ENCODE measurements at regions not wholly inside any gene's neighbourhood (a gene's known extent, or its start where the extent isn't known, plus 50 kb on each side); places are given as distances from the start of the nearest gene placed in this dataset.

DNA sequence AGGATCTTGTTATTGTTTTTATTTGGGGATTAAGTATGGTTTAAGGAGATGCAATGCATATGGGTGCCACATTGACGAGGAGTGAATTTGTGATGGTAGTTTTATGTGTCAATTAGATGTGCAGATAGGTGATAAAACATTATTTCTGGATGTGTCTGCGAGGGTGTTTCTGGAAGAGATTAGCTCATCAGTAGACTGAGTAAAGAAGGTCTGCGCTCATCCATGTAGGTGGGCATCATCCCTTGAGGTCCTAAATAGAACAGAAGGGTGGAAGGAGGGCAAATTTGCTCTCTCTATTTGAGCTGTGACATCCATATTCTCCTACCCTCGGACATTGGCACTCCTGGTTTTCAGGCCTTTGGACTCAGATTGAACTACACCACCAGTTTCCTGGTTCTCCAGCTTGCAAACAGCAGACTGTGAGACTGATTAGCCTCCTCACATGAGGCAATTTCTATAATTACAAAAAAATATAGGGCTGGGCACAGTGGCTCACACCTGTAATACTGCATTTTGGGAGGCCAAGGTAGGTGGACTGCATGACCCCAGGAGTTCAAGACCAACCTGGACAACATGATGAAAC lies 118.2 kb upstream of the ZNF678 start:
- H3K4me3 ChIP-seq = no peak overlapping the region
- H3K27me3 ChIP-seq (replicated peaks; ENCODE audit: insufficient read depth) = no peaks in the 10 kb centered on the region
- DNase-seq (ENCODE audit: low spot score) (no peak), ATAC-seq (ENCODE audit: insufficient number of reproducible peaks, low FRiP score, low read depth) (no peak)
- no peaks in the 10 kb centered on the region for H3K36me3 ChIP-seq
- H3K4me1 ChIP-seq (ENCODE audit: control insufficient read depth in 1 of 2, low read depth in 2 of 2) = peaks cover 4 to 7% of the 10 kb centered on the region in 2 donors
- TF ChIP-seq, protein P1, sequence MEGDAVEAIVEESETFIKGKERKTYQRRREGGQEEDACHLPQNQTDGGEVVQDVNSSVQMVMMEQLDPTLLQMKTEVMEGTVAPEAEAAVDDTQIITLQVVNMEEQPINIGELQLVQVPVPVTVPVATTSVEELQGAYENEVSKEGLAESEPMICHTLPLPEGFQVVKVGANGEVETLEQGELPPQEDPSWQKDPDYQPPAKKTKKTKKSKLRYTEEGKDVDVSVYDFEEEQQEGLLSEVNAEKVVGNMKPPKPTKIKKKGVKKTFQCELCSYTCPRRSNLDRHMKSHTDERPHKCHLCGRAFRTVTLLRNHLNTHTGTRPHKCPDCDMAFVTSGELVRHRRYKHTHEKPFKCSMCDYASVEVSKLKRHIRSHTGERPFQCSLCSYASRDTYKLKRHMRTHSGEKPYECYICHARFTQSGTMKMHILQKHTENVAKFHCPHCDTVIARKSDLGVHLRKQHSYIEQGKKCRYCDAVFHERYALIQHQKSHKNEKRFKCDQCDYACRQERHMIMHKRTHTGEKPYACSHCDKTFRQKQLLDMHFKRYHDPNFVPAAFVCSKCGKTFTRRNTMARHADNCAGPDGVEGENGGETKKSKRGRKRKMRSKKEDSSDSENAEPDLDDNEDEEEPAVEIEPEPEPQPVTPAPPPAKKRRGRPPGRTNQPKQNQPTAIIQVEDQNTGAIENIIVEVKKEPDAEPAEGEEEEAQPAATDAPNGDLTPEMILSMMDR (IDR thresholded peaks at IDR 0.05) = no peak
- H3K9me3 ChIP-seq = no peaks in the 10 kb centered on the region
- H3K27ac ChIP-seq = no peak overlapping the region

DNA sequence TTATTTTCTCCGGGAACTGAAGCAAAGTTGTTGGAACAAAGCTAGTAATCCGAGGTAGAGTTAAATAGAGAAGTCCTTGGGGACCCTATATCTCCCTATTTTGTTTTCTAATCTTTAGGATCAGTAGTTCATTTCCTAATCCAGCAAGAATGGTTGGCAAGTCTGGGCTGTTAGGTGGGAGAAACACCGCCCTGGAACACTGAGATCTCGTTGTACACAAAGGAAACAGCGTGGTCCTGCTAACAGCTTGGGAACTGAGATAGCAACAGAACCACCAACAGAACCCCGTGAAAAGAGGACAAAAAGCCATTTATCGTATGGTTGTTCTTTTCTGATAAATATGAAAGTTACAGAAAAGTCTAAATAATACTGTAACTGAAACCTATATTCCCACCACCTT lies 121.9 kb upstream of the CDC42BPA start:
- TF ChIP-seq, protein P1 (IDR thresholded peaks at IDR 0.05) = no peak
- no peak for DNase-seq (ENCODE audit: low spot score)
- H3K4me1 ChIP-seq (ENCODE audit: control insufficient read depth in 1 of 2, low read depth in 2 of 2) = peaks cover 6 to 17% of the 10 kb centered on the region in 2 donors
- H3K27ac ChIP-seq = peak overlapping the region in 1 of 2 donors; percentile 56
- H3K4me3 ChIP-seq = no peak overlapping the region
- no peaks in the 10 kb centered on the region for H3K27me3 ChIP-seq (replicated peaks; ENCODE audit: insufficient read depth)
- no peaks in the 10 kb centered on the region for H3K9me3 ChIP-seq
- ATAC-seq (ENCODE audit: insufficient number of reproducible peaks, low FRiP score, low read depth) = no peak
- no peaks in the 10 kb centered on the region for H3K36me3 ChIP-seq

DNA sequence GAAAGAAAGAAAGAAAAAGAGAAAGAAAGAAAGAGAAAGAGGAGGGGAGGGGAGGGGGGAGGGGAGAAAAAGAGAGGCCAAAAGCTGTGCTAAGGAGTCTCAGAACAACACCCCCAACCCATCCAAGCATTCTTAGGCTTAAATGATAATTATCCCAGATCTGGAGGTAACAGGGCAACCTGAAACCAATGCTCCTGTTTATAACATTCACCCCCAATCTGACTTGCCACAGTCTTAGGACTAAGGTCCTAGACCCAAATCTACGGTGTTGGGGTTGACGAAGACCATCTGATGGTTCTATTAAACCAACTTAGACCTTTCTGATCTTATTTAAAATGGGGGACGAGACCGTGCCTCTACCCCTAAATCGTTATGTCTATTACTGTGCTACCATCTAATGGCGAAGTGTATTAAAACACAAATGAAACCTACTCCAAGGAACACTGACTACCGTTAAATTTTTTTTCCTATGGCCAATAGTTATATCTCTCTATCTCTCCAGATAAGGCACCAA lies 119.3 kb upstream of the CDC42BPA start:
- Histone ChIP-seq H3K9me3 (no peaks in the 10 kb centered on the region), H3K4me3 (peak overlapping the region; percentile 71), H3K27ac (no peak overlapping the region), H3K36me3 (no peaks in the 10 kb centered on the region), H3K4me1 (ENCODE audit: control insufficient read depth in 1 of 2, low read depth in 2 of 2) (peaks cover 6 to 17% of the 10 kb centered on the region in 2 donors), H3K27me3 (replicated peaks; ENCODE audit: insufficient read depth) (no peaks in the 10 kb centered on the region)
- TF ChIP-seq, protein P1 (IDR thresholded peaks at IDR 0.05) = peak; percentile 27
- DNase-seq (ENCODE audit: low spot score) (no peak), ATAC-seq (ENCODE audit: insufficient number of reproducible peaks, low FRiP score, low read depth) (peak; percentile 45)

DNA sequence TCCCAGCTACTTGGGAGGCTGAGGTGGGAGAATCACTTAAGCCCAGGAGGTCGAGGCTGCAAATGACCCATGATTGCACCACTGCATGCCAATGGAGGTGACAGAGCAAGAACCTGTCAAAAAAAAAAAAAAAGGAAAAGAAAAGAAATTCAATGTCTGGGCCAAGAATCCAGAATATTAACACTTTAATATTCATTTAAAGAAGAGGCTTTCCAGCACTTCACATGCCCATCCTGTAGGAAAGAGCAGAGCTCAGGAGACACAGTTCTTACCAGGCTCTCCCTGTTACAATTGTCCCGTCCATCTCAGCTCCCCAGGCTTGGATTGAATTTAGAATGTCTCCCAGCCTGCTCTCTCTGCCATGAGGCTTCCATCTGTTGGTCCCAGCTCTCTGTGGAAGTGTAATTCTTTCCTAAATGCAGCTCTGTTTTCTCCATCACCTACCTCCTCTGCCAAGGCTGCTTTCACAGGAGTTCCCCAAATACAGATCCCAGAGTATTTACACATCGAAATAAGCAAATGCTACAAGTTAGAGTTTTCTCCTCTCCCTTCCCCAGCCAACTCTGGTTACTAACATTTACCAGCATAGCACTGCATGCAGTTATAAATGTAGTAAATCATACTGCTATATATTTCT lies 116.6 kb upstream of the CDC42BPA start:
- no peak overlapping the region for H3K4me3 ChIP-seq
- no peak overlapping the region for H3K27ac ChIP-seq
- H3K4me1 ChIP-seq (ENCODE audit: control insufficient read depth in 1 of 2, low read depth in 2 of 2) = peaks cover 5 to 21% of the 10 kb centered on the region in 2 donors
- H3K27me3 ChIP-seq (replicated peaks; ENCODE audit: insufficient read depth) = no peaks in the 10 kb centered on the region
- H3K36me3 ChIP-seq = no peaks in the 10 kb centered on the region
- H3K9me3 ChIP-seq = no peaks in the 10 kb centered on the region
- TF ChIP-seq, protein P1 (IDR thresholded peaks at IDR 0.05) = no peak
- ATAC-seq (ENCODE audit: insufficient number of reproducible peaks, low FRiP score, low read depth) = no peak
- no peak for DNase-seq (ENCODE audit: low spot score)

DNA sequence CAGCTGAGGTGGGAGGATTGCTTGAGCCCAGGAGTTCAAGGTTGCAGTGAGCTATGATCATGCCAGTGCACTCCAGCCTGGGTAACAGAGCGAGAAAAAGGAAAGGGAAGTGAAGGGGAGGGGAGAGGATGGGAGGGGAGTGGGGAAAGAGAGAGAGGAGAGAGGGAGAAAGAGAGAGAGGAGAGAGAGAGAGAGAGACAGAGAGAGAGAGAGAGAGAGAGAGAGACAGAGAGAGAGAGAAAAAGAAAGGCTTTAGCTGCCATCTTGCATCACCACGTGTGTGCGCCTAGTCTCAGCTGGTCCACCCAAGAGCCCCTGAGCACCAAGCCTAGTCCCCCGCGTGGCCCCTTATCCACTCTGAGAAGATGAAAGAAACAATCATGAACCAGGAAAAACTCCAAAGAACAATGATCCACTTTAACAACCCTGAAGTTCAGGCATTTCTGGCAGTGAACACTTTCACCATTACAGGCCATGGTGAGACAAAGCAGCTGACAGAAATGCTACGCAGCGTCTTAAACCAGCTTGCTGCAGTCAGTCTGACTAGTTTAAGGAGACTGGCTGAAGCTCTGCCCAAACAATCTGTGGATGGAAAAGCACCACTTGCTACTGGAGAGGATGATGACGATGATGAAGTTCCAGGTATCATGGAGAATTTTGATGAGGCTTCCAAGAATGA lies 115.5 kb upstream of the CDC42BPA start:
- no peak for DNase-seq (ENCODE audit: low spot score)
- H3K4me3 ChIP-seq = no peak overlapping the region
- H3K27me3 ChIP-seq (replicated peaks; ENCODE audit: insufficient read depth) = no peaks in the 10 kb centered on the region
- H3K36me3 ChIP-seq = no peaks in the 10 kb centered on the region
- no peak for ATAC-seq (ENCODE audit: insufficient number of reproducible peaks, low FRiP score, low read depth)
- no peak overlapping the region for H3K27ac ChIP-seq
- TF ChIP-seq, protein P1 (IDR thresholded peaks at IDR 0.05) = no peak
- H3K9me3 ChIP-seq = no peaks in the 10 kb centered on the region
- peaks cover 13 to 32% of the 10 kb centered on the region in 2 donors for H3K4me1 ChIP-seq (ENCODE audit: control insufficient read depth in 1 of 2, low read depth in 2 of 2)
